ENCODE measurements at regions not wholly inside any gene's neighbourhood (a gene's known extent, or its start where the extent isn't known, plus 50 kb on each side); places are given as distances from the start of the nearest gene placed in this dataset.

DNA sequence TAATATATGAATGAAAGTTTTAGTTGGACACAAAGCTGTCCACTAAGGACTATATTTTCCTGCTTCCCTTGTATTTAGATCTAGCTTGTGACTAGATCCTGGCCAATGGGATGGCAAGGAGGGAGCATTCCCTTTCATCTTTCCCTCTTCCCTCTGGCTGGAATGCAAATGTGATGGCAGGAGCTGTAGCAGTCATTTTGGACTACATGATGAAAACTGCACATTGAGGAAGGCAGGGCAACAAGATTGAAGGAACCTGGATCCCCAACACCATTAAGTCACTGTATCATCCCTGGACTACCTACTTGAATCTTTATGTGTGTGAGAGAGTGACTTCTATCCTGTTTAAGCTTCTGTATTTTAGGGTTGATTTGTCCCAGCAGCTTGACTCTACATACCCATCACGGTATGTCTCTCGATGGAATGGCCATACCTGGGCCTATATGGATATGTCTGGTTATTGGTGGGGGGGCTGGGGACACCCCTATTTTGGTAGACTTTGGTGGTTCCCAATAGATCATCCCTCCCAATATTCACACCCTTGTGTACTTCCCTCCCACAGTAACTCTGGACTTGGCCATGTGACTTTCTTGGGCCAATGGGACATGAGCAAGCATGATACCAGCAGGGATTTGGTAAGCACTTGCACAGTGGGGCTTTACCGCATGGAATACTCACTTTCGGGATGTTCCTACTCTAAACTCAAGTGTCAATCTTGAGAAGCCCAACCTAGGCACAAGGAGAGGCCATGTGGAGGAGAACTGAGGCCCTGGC, 128.5 kb downstream of the VEGFA start:
- Histone ChIP-seq H3K4me1 (no peaks in the 10 kb centered on the region), H3K36me3 (no peaks in the 10 kb centered on the region), H3K27ac (no peak overlapping the region), H3K27me3 (no peaks in the 10 kb centered on the region), H3K4me3 (no peak overlapping the region), H3K9me3 (no peaks in the 10 kb centered on the region)
- ATAC-seq (no peak), DNase-seq (no peak), FAIRE-seq (no peak)
- 95 to 96% methylated on average over 4 of the region's 4 CpGs for WGBS, 2 donors
- intact Hi-C loops (cut with DNase I) = no loop called here
- no peak for TF ChIP-seq CTCF (IDR thresholded peaks at IDR 0.05)

GRCh38 chr6:43897571-43898302, 127.7 kb downstream of the VEGFA start:
- no peak for DNase-seq
- Histone ChIP-seq H3K27ac (no peak overlapping the region), H3K36me3 (no peaks in the 10 kb centered on the region), H3K27me3 (no peaks in the 10 kb centered on the region), H3K4me1 (no peaks in the 10 kb centered on the region), H3K4me3 (no peak overlapping the region), H3K9me3 (no peaks in the 10 kb centered on the region)
- FAIRE-seq = no peak
- no peak for TF ChIP-seq CTCF (IDR thresholded peaks at IDR 0.05)
- intact Hi-C loops (cut with DNase I) = no loop called here
- no peak for ATAC-seq
- WGBS, 2 donors = 94% methylated on average over 2 of the region's 2 CpGs

GRCh38 chr6:43896329-43897255, 126.6 kb downstream of the VEGFA start:
- intact Hi-C loops (cut with DNase I) = no loop called here
- FAIRE-seq (no peak), ATAC-seq (no peak), DNase-seq (no peak)
- Histone ChIP-seq H3K9me3 (no peaks in the 10 kb centered on the region), H3K36me3 (no peaks in the 10 kb centered on the region), H3K27ac (no peak overlapping the region), H3K27me3 (no peaks in the 10 kb centered on the region), H3K4me1 (no peaks in the 10 kb centered on the region), H3K4me3 (no peak overlapping the region)
- WGBS, 2 donors = 82 to 84% methylated on average over 11 of the region's 11 CpGs
- TF ChIP-seq CTCF (IDR thresholded peaks at IDR 0.05) = no peak

DNA sequence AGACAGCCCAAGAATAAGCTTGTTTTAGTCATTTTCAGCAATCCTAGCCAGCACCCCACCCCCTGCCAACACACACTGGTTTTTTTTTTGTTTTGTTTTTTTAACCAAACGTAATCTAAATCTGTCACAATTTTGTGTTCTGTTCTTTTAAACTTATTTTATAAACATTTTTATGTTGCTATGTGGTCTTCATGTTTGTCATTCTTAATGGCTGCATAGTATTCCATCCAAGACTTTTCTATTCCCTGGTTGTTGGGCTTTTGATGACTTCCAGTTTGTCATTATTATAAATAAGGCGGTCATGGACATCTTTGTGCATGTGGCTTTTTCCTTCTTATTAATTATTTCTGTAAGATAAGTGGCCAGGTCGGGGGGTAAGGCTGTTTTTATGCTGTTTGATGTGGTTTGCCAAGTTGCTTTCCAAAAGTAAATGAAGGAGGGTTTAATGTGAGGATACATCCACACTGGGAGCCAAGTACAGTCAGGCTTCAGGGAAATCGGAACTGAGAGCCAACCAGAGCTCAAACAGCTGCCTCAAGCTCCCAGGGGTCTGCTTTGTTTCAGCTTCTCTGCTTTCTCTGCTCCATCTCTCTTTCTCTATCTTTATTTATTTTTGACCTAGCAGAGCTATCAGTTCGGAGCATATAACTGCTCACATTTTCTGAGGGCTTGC, 125.8 kb downstream of the VEGFA start:
- Histone ChIP-seq H3K27ac (no peak overlapping the region), H3K4me1 (no peaks in the 10 kb centered on the region), H3K36me3 (no peaks in the 10 kb centered on the region), H3K4me3 (no peak overlapping the region), H3K27me3 (no peaks in the 10 kb centered on the region), H3K9me3 (no peaks in the 10 kb centered on the region)
- no peak for TF ChIP-seq CTCF (IDR thresholded peaks at IDR 0.05)
- no peak for FAIRE-seq
- WGBS, 2 donors = 62 to 65% methylated on average over 5 of the region's 5 CpGs
- no peak for ATAC-seq
- intact Hi-C loops (cut with DNase I) = no loop called here
- no peak for DNase-seq

Measured in pancreas (tissue), 10 donors.